ENCODE measurements at regions not wholly inside any gene's neighbourhood (a gene's known extent, or its start where the extent isn't known, plus 50 kb on each side); places are given as distances from the start of the nearest gene placed in this dataset.

- Histone ChIP-seq H3F3A (ENCODE audit: insufficient read depth, low read length) (no peaks in the 10 kb centered on the region), H2AFZ (ENCODE audit: low read length) (no peak overlapping the region), H3K9ac (ENCODE audit: low read length) (no peak overlapping the region), H3K9me3 (replicated peaks; ENCODE audit: insufficient read depth, low read length) (no peaks in the 10 kb centered on the region), H3K4me1 (ENCODE audit: low read length) (no peaks in the 10 kb centered on the region), H3K4me3 (ENCODE audit: low read length) (no peak overlapping the region), H3K27me3 (replicated peaks; ENCODE audit: insufficient read depth, low read length) (no peaks in the 10 kb centered on the region), H3K4me2 (ENCODE audit: low read depth, low read length) (no peak overlapping the region), H3K79me2 (ENCODE audit: low read length) (no peaks in the 10 kb centered on the region), H3K9me2 (replicated peaks; ENCODE audit: insufficient read depth, low read length) (no peaks in the 10 kb centered on the region), H4K20me1 (ENCODE audit: insufficient read depth, low read length) (no peaks in the 10 kb centered on the region), H3K27ac (ENCODE audit: low read length) (no peak overlapping the region), H3K36me3 (replicated peaks; ENCODE audit: insufficient read depth, low read length) (no peaks in the 10 kb centered on the region)
- DNase-seq: no peak
- TF ChIP-seq EZH2phosphoT487 (IDR thresholded peaks at IDR 0.05; ENCODE audit: low read length) (no peak), CTCF (IDR thresholded peaks at IDR 0.05; ENCODE audit: low read length) (no peak), EZH2 (optimal IDR thresholded peaks at IDR 0.05; ENCODE audit: low read depth, low read length) (no peak)
Measured at GRCh38 chr3:168914662-168915061, 748.9 kb downstream of the MECOM start.

- no peaks in the 10 kb centered on the region for H3K79me2 ChIP-seq (ENCODE audit: low read length)
- no peaks in the 10 kb centered on the region for H3K9me2 ChIP-seq (replicated peaks; ENCODE audit: insufficient read depth, low read length)
- H3K4me3 ChIP-seq (ENCODE audit: low read length): no peak overlapping the region
- no peak overlapping the region for H3K4me2 ChIP-seq (ENCODE audit: low read depth, low read length)
- H3K36me3 ChIP-seq (replicated peaks; ENCODE audit: insufficient read depth, low read length): no peaks in the 10 kb centered on the region
- H4K20me1 ChIP-seq (ENCODE audit: insufficient read depth, low read length): no peaks in the 10 kb centered on the region
- no peak overlapping the region for H3K27ac ChIP-seq (ENCODE audit: low read length)
- no peak overlapping the region for H2AFZ ChIP-seq (ENCODE audit: low read length)
- no peaks in the 10 kb centered on the region for H3K9me3 ChIP-seq (replicated peaks; ENCODE audit: insufficient read depth, low read length)
- H3K27me3 ChIP-seq (replicated peaks; ENCODE audit: insufficient read depth, low read length): no peaks in the 10 kb centered on the region
- DNase-seq: no peak
- H3F3A ChIP-seq (ENCODE audit: insufficient read depth, low read length): no peaks in the 10 kb centered on the region
- TF ChIP-seq CTCF (IDR thresholded peaks at IDR 0.05; ENCODE audit: low read length): no peak
- no peak for TF ChIP-seq EZH2phosphoT487 (IDR thresholded peaks at IDR 0.05; ENCODE audit: low read length)
- TF ChIP-seq EZH2 (optimal IDR thresholded peaks at IDR 0.05; ENCODE audit: low read depth, low read length): no peak
- no peaks in the 10 kb centered on the region for H3K4me1 ChIP-seq (ENCODE audit: low read length)
- no peak overlapping the region for H3K9ac ChIP-seq (ENCODE audit: low read length)
Measured at GRCh38 chr3:168909260-168909659, 754.3 kb downstream of the MECOM start.

GRCh38 chr3:168895419-168895818, 768.1 kb downstream of the MECOM start:
- H3K9ac ChIP-seq (ENCODE audit: low read length): no peak overlapping the region
- no peaks in the 10 kb centered on the region for H3K4me1 ChIP-seq (ENCODE audit: low read length)
- no peaks in the 10 kb centered on the region for H3K79me2 ChIP-seq (ENCODE audit: low read length)
- no peaks in the 10 kb centered on the region for H3K36me3 ChIP-seq (replicated peaks; ENCODE audit: insufficient read depth, low read length)
- H2AFZ ChIP-seq (ENCODE audit: low read length): no peak overlapping the region
- H3K4me2 ChIP-seq (ENCODE audit: low read depth, low read length): no peak overlapping the region
- no peaks in the 10 kb centered on the region for H3K27me3 ChIP-seq (replicated peaks; ENCODE audit: insufficient read depth, low read length)
- H3K9me3 ChIP-seq (replicated peaks; ENCODE audit: insufficient read depth, low read length): no peaks in the 10 kb centered on the region
- no peaks in the 10 kb centered on the region for H4K20me1 ChIP-seq (ENCODE audit: insufficient read depth, low read length)
- DNase-seq: no peak
- H3K27ac ChIP-seq (ENCODE audit: low read length): no peak overlapping the region
- H3K9me2 ChIP-seq (replicated peaks; ENCODE audit: insufficient read depth, low read length): no peaks in the 10 kb centered on the region
- H3F3A ChIP-seq (ENCODE audit: insufficient read depth, low read length): no peaks in the 10 kb centered on the region
- TF ChIP-seq EZH2phosphoT487 (IDR thresholded peaks at IDR 0.05; ENCODE audit: low read length) (no peak), EZH2 (optimal IDR thresholded peaks at IDR 0.05; ENCODE audit: low read depth, low read length) (no peak), CTCF (IDR thresholded peaks at IDR 0.05; ENCODE audit: low read length) (no peak)
- no peak overlapping the region for H3K4me3 ChIP-seq (ENCODE audit: low read length)

All from MM.1S (cell line).